HG02798 (cell line): ENCODE measurements at regions not wholly inside any gene's neighbourhood (a gene's known extent, or its start where the extent isn't known, plus 50 kb on each side); places are given as distances from the start of the nearest gene placed in this dataset.
"Not testable (repeated sequence)": the region's sequence is repeated elsewhere in the genome, so short reads cannot be mapped to it uniquely, and the experiment has no call there.

Experiments used
- ATAC-seq: cut with Tn5 transposase; IDR thresholded peaks from one replicate; pipeline ENCODE4 v1.9.1; 2021; ENCODE audit warnings: mild to moderate bottlenecking; ENCODE audit not compliant: unreplicated experiment, poor library complexity

GRCh38 chr6:17013701-17014100 is 88.1 kb upstream of the STMND1 start:
- ATAC-seq: no peak

DNA sequence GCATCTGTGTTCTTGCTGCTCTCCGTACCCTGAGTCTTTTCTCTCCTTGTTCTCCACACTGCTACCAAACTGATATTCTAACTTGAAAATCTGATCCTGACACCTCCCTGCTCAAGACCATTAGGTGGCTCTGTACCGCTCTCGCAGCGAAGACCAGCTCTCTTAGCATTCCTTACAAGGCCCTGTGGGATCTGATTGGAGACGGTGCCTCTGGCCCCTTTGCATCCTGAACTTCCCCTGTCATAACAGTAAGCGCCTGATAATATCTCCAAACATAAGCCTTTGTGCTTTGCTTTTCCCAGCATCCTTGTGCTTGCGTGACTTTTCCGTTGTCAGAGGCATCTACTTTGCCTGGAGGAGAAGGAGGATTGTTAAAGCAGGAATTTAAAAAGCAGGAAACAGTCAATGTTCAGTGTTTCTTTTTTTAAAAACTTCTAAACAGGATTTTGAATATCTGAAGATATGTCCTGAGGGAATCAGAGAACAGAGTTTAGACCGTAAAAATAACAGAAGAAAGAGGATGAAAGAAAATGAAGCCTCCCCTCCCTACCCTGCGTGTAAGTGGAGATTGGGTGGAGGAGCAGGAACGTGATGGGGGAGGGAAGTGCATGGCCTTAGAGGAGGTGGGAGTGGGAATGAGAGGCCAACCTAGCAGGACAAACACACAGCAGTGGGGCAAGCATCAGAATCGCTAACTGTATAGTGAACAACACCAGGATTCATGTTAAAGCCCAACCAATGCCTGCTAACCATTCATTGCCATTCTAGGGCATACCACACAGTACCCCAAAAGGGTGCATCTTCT is 89.2 kb upstream of the STMND1 start:
- ATAC-seq: no peak

DNA sequence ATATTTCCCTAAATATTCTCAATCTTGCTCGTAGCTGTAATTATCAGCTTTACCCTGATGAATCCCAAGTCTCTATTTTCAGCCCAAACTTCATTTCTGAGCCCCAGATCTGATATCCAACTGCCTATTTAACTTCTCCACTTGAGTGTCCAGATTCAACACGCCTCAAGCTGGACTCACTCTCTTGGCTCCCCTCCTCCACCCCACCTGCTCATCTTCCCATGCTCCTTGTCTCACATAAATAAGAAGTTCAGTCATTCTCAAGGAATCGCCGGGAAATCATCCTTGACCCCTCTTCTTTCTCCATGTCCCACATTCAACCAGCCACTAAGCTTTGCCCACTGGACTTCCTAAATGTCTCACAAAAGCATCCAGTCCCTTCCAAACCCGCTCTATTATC is 89.9 kb upstream of the STMND1 start:
- no peak for ATAC-seq

DNA sequence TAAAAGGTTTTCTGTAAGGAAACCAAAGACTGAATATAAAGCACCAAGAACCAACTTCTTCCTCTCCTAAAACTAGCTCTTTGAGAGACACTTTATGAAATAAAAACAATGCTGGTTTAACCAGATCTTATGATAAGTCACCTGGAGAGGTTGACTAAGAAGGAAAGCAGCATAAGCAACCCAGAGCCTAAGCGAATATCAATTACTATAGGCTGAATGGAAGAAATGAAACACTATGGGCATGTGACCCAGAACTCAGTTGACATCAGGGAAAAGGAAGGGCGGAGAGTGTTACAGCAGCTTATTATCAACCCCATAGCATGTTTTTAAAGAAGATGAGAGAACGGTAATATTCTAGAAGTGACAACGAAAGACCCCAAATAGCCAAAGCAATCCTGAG is 94.1 kb upstream of the STMND1 start:
- ATAC-seq: no peak

- no peak for ATAC-seq
Observed at GRCh38 chr6:17006543-17006942, 95.3 kb upstream of the STMND1 start.

- ATAC-seq: no peak
Observed at GRCh38 chr6:17004269-17004668, 97.6 kb upstream of the STMND1 start.

GRCh38 chr6:17002123-17002522 is 99.7 kb upstream of the STMND1 start:
- ATAC-seq: no peak

DNA sequence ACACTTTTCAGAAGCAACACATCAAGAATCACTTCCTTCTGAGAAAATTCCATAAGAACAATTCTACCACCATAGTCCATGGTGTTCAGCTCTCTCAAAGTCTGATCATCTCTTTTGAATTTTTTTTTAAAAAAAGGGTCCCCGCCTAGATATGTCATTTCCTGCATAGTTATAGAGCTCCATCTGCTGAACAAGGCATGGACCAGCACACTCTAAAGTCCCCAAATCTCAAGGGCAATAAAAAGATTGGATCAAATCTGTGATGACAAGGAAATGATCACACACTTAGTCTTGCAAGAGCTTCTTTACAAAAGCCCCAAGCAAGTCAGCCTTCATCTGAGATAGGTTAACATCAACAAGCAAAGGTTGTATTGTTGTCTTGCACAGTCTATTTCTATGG is 100.7 kb upstream of the STMND1 start:
- ATAC-seq: no peak

DNA sequence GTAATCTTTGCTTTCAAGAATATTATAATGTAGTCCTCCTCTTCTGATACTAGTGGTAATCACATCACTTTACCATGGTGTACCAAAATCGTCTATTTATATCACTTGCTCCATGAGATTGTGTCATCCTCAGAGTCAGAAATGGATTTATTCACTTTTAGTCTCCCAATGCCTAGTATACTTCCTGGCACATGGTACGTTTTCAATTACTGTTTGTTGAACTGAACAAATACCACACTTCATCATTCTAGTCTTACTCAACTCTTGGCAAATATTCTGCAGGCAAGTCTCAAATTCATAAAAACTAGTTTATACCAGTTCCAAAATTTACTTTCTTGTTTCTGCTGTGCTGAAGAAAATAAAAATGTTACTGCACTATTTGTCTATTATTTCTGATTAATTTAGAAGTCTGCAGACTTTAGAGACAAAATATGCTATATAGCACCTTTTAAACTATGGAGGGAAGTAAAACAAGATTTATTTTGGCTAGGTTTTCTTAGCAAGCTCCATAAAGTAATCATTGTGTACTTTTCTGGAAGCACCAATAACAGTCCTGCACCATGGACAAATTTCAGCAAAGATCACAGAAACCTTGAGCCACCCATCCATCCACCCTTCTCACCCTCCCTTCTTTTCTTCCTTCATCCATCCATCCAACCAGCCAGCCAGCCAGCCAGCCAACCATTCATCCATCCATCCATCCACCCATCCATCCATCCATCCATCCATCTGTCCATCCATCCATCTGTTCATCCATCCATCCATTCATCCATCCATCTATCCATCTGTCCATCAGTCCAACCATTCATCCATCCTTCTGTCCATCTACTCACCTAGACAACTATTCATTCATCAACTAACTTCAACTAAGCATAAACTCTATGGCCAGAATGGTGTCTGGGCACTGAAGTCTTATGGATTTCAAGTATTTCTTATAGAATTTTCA is 102.1 kb upstream of the STMND1 start:
- ATAC-seq: no peak

- ATAC-seq: no peak
Observed at GRCh38 chr6:16998461-16998860, 103.4 kb upstream of the STMND1 start.

GRCh38 chr6:16995511-16996250 is 106.2 kb upstream of the STMND1 start:
- ATAC-seq: no peak

GRCh38 chr6:16993396-16993795 is 108.5 kb upstream of the STMND1 start:
- ATAC-seq: no peak

DNA sequence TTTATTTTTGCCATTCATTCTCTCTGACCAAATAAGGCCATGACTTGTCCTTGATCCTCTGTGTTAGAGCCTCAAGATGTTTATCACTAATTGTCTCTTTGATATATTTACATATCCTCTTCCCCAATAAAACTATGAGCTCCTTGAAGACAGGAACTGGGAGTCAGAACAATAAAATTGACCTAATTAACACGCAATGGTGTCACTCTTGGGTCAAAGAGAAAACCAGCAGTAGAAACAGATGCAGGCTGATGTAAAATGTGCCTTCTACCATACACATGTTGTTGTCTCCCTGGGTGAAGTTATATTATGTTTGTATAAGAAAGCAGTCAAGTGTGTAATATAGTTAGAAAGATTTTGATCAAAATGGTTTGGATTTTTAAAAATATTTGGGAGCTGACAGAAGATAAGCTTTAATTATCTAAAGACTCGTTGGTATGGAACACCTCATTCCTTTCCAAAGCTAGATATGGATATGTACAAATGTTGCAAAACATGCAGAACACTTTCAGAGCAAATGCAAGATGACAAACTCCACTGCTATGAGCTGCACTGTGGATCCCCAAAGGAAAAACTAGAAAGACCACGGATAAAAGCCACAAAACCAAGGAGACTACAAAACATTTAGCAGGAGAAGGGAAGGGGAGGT is 109.7 kb upstream of the STMND1 start:
- ATAC-seq: no peak

- ATAC-seq: not testable (repeated sequence)
Observed at GRCh38 chr6:16989976-16990375, 111.9 kb upstream of the STMND1 start.

GRCh38 chr6:16989382-16989781 is 112.5 kb upstream of the STMND1 start:
- ATAC-seq: no peak

GRCh38 chr6:16987996-16988395 is 113.9 kb upstream of the STMND1 start:
- no peak for ATAC-seq

DNA sequence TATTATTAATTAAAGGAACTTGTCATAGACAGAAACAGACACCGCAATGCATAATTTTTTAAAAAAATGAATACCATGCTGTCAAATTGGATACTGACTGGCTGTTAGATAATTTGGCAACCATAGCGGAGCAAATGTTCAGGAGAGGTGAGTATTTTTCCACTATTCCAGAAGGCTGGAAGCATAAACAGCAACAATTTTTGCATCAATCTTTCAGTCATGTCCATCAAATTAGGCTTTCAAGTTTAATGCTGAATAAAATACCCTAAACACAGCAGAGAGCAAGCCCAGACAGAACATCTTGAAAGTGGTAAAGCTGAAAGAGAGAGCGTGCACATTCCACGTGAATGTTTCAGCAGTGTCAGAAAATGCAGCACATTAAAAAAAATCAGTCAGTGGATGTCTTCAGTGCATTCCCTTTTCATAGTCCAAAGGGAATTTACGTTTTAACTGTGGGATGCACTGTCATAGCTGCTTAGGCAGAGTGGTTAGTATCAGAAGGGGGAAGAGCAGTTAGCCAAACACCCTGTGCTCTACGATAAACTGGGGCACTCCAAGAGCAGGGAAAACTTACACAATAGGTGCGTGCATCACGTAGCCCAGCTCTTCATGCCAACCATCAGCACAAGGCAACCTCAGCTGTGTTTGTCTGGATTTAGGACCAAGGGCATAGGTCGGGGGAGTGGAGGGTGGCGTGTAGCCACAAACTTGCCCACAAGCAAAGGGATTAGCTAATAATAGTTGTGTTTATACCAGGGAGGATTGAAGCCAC is 116.2 kb upstream of the STMND1 start:
- ATAC-seq: no peak

GRCh38 chr6:16982807-16983206 is 119.0 kb upstream of the STMND1 start:
- ATAC-seq: peak; percentile 42

DNA sequence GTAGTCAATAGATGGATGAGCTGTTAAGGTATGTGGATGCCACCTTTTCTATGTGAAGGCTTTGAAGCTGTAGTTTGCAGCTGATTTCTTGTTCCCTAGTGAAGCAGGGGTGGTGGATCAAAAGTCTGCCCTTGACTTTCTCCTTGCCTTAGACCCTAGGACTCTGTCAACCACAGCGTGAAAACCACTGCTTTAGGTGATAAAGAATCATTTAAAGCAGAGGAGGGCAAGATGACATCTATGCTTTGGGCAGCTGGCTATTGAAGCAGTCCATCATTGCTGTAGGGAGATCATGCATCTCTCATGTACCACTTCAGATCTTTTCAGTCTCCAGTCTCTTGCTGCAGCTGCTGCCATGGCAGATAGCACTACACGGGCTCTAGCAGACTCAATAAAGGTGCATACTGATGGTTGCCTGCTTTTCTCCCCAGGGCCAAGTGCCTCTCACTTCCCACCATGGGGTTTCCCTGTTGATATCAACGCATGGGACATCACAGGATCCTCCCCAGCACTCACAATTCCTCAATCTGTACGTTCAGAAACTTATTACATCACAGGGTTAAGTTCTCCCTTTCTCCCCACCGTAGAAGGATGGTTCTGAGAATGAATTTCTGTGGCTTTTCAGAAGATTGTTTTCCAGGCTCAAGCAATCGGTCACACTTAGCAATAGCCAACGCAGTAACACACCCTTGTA is 122.0 kb upstream of the STMND1 start:
- no peak for ATAC-seq
